SK-N-SH (cell line): ENCODE measurements at regions not wholly inside any gene's neighbourhood (a gene's known extent, or its start where the extent isn't known, plus 50 kb on each side); places are given as distances from the start of the nearest gene placed in this dataset.

Experiments used
- CTCF ChIA-PET: fragments of 300-600, 350-600 bp; formaldehyde crosslinking; extraction: SDS; loops from one replicate; lab custom pipeline; 2021; lab: Yijun Ruan, JAX
- POLR2A ChIA-PET: fragments of 350-600 bp; sonication (Branson Sonifier 250); formaldehyde crosslinking; extraction: SDS; loops from one replicate; lab custom pipeline; 2020; ENCODE audit warnings: antibody characterized with exemption, inconsistent platforms; lab: Yijun Ruan, JAX
- DNase-seq: peaks from one replicate; pipeline ENCODE4 v3.0.0; 2012
- H2AFZ ChIP-seq: fragments of 200-600 bp; sonication (generic); 2 replicates; pipeline ENCODE4 v1.8.1; 2016; ENCODE audit warnings: antibody characterized with exemption, mild to moderate bottlenecking, low read depth
- H3F3A ChIP-seq: fragments of 200-600 bp; sonication (generic); replicated peaks from 2 replicates; pipeline ENCODE3; 2016; ENCODE audit warnings: antibody characterized with exemption, mild to moderate bottlenecking; ENCODE audit not compliant: insufficient read depth
- H3K27ac ChIP-seq, 2 experiments: fragments of 200-500 bp in 1 of 2; fragments of 200-600 bp in 1 of 2; sonication (Bioruptor generic) in 1 of 2; sonication (generic), shearing (Covaris generic) in 1 of 2; 2 replicates each; pipeline versions ENCODE4 v1.5.1 to v1.6.1; 2014 to 2016; ENCODE audit warnings: low read depth in 2 of 2, inconsistent platforms in 1 of 2, low read length in 1 of 2, mild to moderate bottlenecking in 1 of 2, mixed read lengths in 1 of 2
- H3K27me3 ChIP-seq: fragments of 200-600 bp; sonication (generic), shearing (Covaris generic); 2 replicates; pipeline ENCODE4 v1.6.1; 2016; ENCODE audit warnings: mixed run types; ENCODE audit not compliant: insufficient read depth
- H3K36me3 ChIP-seq, 2 experiments: fragments of 200-500 bp in 1 of 2; fragments of 200-600 bp in 1 of 2; sonication (Bioruptor generic) in 1 of 2; sonication (generic) in 1 of 2; replicated peaks in 1 of 2; 2 replicates each; pipeline versions ENCODE3 to v1.5.1; 2014 to 2016; ENCODE audit warnings: low read length in 1 of 2, mild to moderate bottlenecking in 1 of 2; ENCODE audit not compliant: insufficient read depth in 2 of 2, control insufficient read depth in 1 of 2
- H3K4me1 ChIP-seq, 2 experiments: fragments of 200-500 bp in 1 of 2; fragments of 200-600 bp in 1 of 2; sonication (Bioruptor generic) in 1 of 2; sonication (generic), shearing (Covaris generic) in 1 of 2; 2 replicates each; pipeline versions ENCODE4 v1.5.1 to v1.6.1; 2014 to 2016; ENCODE audit warnings: low read depth in 1 of 2, low read length in 1 of 2, mixed run types in 1 of 2; ENCODE audit not compliant: insufficient read depth in 2 of 2, control insufficient read depth in 1 of 2
- H3K4me2 ChIP-seq: fragments of 200-600 bp; sonication (generic), shearing (Covaris generic); 2 replicates; pipeline ENCODE4 v1.6.1; 2017; ENCODE audit warnings: mixed run types
- H3K4me3 ChIP-seq, 2 experiments: fragments of 200-500 bp in 1 of 2; fragments of 200-600 bp in 1 of 2; sonication (Bioruptor generic) in 1 of 2; sonication (generic), shearing (Covaris generic) in 1 of 2; 2 replicates each; pipeline versions ENCODE4 v1.5.1 to v1.8.1; 2014 to 2016; ENCODE audit warnings: low read depth in 2 of 2, inconsistent platforms in 1 of 2, low read length in 1 of 2, mild to moderate bottlenecking in 1 of 2, mixed read lengths in 1 of 2, moderate library complexity in 1 of 2
- H3K79me2 ChIP-seq: fragments of 200-600 bp; sonication (generic); 2 replicates; pipeline ENCODE4 v1.8.1; 2017; ENCODE audit warnings: mild to moderate bottlenecking; ENCODE audit not compliant: insufficient read depth
- H3K9ac ChIP-seq: fragments of 200-600 bp; sonication (generic); 2 replicates; pipeline ENCODE4 v1.6.1; 2017; ENCODE audit warnings: mixed run types
- H3K9me2 ChIP-seq: fragments of 200-600 bp; sonication (generic); 2 replicates; pipeline ENCODE4 v1.6.1; 2017; ENCODE audit warnings: mixed run types
- H3K9me3 ChIP-seq: fragments of 200-600 bp; sonication (generic); 2 replicates; pipeline ENCODE4 v1.6.1; 2017; ENCODE audit warnings: mixed run types, mild to moderate bottlenecking, moderate library complexity
- H4K20me1 ChIP-seq: fragments of 200-600 bp; sonication (generic); 2 replicates; pipeline ENCODE4 v1.6.1; 2017; ENCODE audit warnings: mild to moderate bottlenecking, mixed run types; ENCODE audit not compliant: insufficient read depth
- CHD2 ChIP-seq: fragments of 150-350 bp; IDR thresholded peaks from 2 replicates; pipeline ENCODE4 v1.6.1; 2018; ENCODE audit warnings: low read length; ENCODE audit not compliant: partially characterized antibody
- EP300 ChIP-seq, 2 experiments: IDR thresholded peaks; 2 replicates each; pipeline versions ENCODE4 v1.4.0 to v1.6.1; 2012; ENCODE audit warnings: borderline replicate concordance in 1 of 2, low read depth in 1 of 2, low read length in 1 of 2
- EZH2phosphoT487 ChIP-seq: fragments of 200-600 bp; sonication (generic); IDR thresholded peaks from 2 replicates; pipeline ENCODE4 v1.6.1; 2017; ENCODE audit warnings: low read depth, mixed run types, mild to moderate bottlenecking, antibody characterized with exemption, moderate library complexity, borderline replicate concordance
- FOSL2 ChIP-seq: IDR thresholded peaks from 2 replicates; pipeline ENCODE4 v1.4.0; 2012; ENCODE audit warnings: low read depth, mild to moderate bottlenecking, moderate library complexity, borderline replicate concordance
- GABPA ChIP-seq: IDR thresholded peaks from 2 replicates; pipeline ENCODE4 v1.4.0; 2012; ENCODE audit warnings: low read depth, mild to moderate bottlenecking
- GATA2 ChIP-seq: sonication (generic); formaldehyde crosslinking; IDR thresholded peaks from 2 replicates; pipeline ENCODE4 v1.5.0; 2020; ENCODE audit warnings: mild to moderate bottlenecking, missing genetic modification reagents
- JUND ChIP-seq: IDR thresholded peaks from 2 replicates; pipeline ENCODE4 v1.4.0; 2012
- MEF2A ChIP-seq: IDR thresholded peaks from 2 replicates; pipeline ENCODE4 v1.4.0; 2012; ENCODE audit warnings: low read depth, borderline replicate concordance
- NRF1 ChIP-seq: IDR thresholded peaks from 2 replicates; pipeline ENCODE4 v1.6.1; 2012; ENCODE audit warnings: low read depth, mild to moderate bottlenecking, low read length
- POLR2AphosphoS5 ChIP-seq: IDR thresholded peaks from 2 replicates; pipeline ENCODE4 v1.6.1; 2012; ENCODE audit warnings: low read depth, low read length
- SIN3A ChIP-seq: IDR thresholded peaks from 2 replicates; pipeline ENCODE4 v1.6.1; 2012; ENCODE audit warnings: low read depth, mild to moderate bottlenecking, low read length, moderate library complexity, borderline replicate concordance
- TAF1 ChIP-seq: IDR thresholded peaks from 2 replicates; pipeline ENCODE4 v1.6.1; 2012; ENCODE audit warnings: low read depth, mild to moderate bottlenecking, low read length, moderate library complexity, borderline replicate concordance
- YY1 ChIP-seq: IDR thresholded peaks from 2 replicates; pipeline ENCODE4 v1.4.0; 2012; ENCODE audit warnings: low read depth, mild to moderate bottlenecking
- WGBS: methylation state at CpG from one replicate; pipeline ENCODE4 v1.1.6; 2017; ENCODE audit warnings: low lambda C conversion rate; 5-methylcytosine and 5-hydroxymethylcytosine counted together
- TF ChIP-seq, protein P1 (sequence below): IDR thresholded peaks from 2 replicates; pipeline ENCODE4 v1.4.0; 2012; ENCODE audit warnings: low read depth
- TF ChIP-seq, protein P2 (sequence below): IDR thresholded peaks from 2 replicates; pipeline ENCODE4; 2012
- TF ChIP-seq, protein P3 (sequence below): fragments of 200-600 bp; sonication (generic); IDR thresholded peaks from 2 replicates; pipeline ENCODE4 v1.6.1; 2017; ENCODE audit warnings: antibody characterized with exemption, mild to moderate bottlenecking, moderate library complexity
- TF ChIP-seq, protein P4 (sequence below): IDR thresholded peaks from 2 replicates; pipeline ENCODE4 v1.6.1; 2012; ENCODE audit warnings: mild to moderate bottlenecking, low read depth, low read length, moderate library complexity
- TF ChIP-seq, protein P5 (sequence below): fragments of 150-350 bp; IDR thresholded peaks from 2 replicates; pipeline ENCODE4 v1.6.1; 2016; ENCODE audit warnings: mild to moderate bottlenecking, low read depth, low read length

DNA sequence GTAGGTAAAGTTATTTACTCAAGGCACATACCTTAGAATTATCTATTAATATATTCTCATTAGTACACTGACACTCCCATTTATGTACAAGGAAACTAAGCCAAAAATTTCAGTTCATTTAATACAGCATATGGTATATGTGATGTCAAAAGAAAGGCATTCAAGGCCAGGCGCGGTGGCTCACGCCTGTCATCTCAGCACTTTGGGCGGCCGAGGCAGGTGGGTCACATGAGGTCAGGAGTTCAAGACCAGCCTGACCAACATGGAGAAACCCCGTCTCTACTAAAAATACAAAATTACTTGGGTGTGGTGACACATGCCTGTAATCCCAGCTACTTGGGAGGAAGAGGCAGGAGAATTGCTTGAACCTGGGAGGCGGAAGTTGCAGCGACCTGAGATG lies 435.2 kb downstream of the GBE1 start:
- no peak overlapping the region for H2AFZ ChIP-seq
- POLR2A ChIA-PET: no interaction called here
- 83% methylated on average over 8 of the region's 8 CpGs for WGBS
- no peak overlapping the region for H3K27ac ChIP-seq
- no peak overlapping the region for H3K9ac ChIP-seq
- no peaks in the 10 kb centered on the region for H3K9me2 ChIP-seq
- H3K4me2 ChIP-seq: no peak overlapping the region
- no peaks in the 10 kb centered on the region for H3F3A ChIP-seq
- H3K4me3 ChIP-seq: no peak overlapping the region
- CTCF ChIA-PET: interaction anchor here (1.1 kb wide), 1 partner anchor 24 kb away, joined by 4 read pairs; no protein-coding TSS in a partner anchor
- H3K27me3 ChIP-seq: no peaks in the 10 kb centered on the region
- TF ChIP-seq, protein P1, sequence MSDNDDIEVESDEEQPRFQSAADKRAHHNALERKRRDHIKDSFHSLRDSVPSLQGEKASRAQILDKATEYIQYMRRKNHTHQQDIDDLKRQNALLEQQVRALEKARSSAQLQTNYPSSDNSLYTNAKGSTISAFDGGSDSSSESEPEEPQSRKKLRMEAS: no peak
- no peak for TF ChIP-seq EZH2phosphoT487
- no peak for TF ChIP-seq CHD2
- TF ChIP-seq POLR2AphosphoS5: no peak
- no peak for TF ChIP-seq NRF1
- no peak for TF ChIP-seq SIN3A
- TF ChIP-seq MEF2A: no peak
- TF ChIP-seq YY1: no peak
- TF ChIP-seq FOSL2: no peak
- TF ChIP-seq, protein P2, sequence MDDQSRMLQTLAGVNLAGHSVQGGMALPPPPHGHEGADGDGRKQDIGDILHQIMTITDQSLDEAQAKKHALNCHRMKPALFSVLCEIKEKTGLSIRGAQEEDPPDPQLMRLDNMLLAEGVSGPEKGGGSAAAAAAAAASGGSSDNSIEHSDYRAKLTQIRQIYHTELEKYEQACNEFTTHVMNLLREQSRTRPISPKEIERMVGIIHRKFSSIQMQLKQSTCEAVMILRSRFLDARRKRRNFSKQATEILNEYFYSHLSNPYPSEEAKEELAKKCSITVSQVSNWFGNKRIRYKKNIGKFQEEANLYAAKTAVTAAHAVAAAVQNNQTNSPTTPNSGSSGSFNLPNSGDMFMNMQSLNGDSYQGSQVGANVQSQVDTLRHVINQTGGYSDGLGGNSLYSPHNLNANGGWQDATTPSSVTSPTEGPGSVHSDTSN: no peak
- TF ChIP-seq GABPA: no peak
- no peak for TF ChIP-seq TAF1
- TF ChIP-seq GATA2 (CRISPR knock-in tag): no peak
- TF ChIP-seq, protein P3, sequence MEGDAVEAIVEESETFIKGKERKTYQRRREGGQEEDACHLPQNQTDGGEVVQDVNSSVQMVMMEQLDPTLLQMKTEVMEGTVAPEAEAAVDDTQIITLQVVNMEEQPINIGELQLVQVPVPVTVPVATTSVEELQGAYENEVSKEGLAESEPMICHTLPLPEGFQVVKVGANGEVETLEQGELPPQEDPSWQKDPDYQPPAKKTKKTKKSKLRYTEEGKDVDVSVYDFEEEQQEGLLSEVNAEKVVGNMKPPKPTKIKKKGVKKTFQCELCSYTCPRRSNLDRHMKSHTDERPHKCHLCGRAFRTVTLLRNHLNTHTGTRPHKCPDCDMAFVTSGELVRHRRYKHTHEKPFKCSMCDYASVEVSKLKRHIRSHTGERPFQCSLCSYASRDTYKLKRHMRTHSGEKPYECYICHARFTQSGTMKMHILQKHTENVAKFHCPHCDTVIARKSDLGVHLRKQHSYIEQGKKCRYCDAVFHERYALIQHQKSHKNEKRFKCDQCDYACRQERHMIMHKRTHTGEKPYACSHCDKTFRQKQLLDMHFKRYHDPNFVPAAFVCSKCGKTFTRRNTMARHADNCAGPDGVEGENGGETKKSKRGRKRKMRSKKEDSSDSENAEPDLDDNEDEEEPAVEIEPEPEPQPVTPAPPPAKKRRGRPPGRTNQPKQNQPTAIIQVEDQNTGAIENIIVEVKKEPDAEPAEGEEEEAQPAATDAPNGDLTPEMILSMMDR: no peak
- TF ChIP-seq, all 33 proteins: peak for 0
- Histone ChIP-seq H3K79me2 (no peaks in the 10 kb centered on the region), H4K20me1 (no peaks in the 10 kb centered on the region), H3K4me1 (no peaks in the 10 kb centered on the region; a peak in 1 of 4 replicates), H3K9me3 (no peaks in the 10 kb centered on the region), H3K36me3 (no peaks in the 10 kb centered on the region)
- no peak for DNase-seq

DNA sequence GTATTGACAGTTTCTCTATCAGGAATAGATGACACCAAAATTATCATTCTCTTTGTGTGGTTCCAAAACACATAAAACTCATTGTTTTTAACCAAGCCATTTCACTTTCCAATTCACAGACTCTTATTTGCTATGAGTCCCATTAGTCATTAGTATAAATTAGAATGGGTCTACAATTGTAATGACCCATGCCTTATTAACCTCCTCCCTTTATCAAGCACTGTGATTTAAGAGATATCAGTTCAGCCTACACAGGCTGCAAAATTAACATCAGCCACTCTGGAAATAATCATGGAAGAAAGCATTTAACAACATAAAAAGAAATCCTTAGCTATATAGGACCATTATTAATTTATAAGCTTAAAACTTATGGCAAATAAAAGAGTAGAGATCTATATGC lies 440.6 kb downstream of the GBE1 start:
- ChIA-PET CTCF (interaction anchor here (0.9 kb wide), 2 partner anchors 17 to 20 kb away, joined by 3 to 4 read pairs; no protein-coding TSS in a partner anchor), POLR2A (no interaction called here)
- no peak for DNase-seq
- TF ChIP-seq JUND (no peak), EP300 (IDR thresholded peaks at IDR 0.05; ENCODE audit: borderline replicate concordance in 1 of 2, low read depth in 1 of 2, low read length in 1 of 2) (no peak)
- TF ChIP-seq, protein P4, sequence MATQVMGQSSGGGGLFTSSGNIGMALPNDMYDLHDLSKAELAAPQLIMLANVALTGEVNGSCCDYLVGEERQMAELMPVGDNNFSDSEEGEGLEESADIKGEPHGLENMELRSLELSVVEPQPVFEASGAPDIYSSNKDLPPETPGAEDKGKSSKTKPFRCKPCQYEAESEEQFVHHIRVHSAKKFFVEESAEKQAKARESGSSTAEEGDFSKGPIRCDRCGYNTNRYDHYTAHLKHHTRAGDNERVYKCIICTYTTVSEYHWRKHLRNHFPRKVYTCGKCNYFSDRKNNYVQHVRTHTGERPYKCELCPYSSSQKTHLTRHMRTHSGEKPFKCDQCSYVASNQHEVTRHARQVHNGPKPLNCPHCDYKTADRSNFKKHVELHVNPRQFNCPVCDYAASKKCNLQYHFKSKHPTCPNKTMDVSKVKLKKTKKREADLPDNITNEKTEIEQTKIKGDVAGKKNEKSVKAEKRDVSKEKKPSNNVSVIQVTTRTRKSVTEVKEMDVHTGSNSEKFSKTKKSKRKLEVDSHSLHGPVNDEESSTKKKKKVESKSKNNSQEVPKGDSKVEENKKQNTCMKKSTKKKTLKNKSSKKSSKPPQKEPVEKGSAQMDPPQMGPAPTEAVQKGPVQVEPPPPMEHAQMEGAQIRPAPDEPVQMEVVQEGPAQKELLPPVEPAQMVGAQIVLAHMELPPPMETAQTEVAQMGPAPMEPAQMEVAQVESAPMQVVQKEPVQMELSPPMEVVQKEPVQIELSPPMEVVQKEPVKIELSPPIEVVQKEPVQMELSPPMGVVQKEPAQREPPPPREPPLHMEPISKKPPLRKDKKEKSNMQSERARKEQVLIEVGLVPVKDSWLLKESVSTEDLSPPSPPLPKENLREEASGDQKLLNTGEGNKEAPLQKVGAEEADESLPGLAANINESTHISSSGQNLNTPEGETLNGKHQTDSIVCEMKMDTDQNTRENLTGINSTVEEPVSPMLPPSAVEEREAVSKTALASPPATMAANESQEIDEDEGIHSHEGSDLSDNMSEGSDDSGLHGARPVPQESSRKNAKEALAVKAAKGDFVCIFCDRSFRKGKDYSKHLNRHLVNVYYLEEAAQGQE: no peak
- TF ChIP-seq, protein P3: no peak
- TF ChIP-seq, protein P5, sequence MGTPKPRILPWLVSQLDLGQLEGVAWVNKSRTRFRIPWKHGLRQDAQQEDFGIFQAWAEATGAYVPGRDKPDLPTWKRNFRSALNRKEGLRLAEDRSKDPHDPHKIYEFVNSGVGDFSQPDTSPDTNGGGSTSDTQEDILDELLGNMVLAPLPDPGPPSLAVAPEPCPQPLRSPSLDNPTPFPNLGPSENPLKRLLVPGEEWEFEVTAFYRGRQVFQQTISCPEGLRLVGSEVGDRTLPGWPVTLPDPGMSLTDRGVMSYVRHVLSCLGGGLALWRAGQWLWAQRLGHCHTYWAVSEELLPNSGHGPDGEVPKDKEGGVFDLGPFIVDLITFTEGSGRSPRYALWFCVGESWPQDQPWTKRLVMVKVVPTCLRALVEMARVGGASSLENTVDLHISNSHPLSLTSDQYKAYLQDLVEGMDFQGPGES: no peak

More for the DNA sequence above, 440.6 kb downstream of the GBE1 start:
- Histone ChIP-seq H3K4me1 (no peaks in the 10 kb centered on the region; a peak in 1 of 4 replicates), H3K79me2 (no peaks in the 10 kb centered on the region), H2AFZ (no peak overlapping the region), H3K36me3 (no peaks in the 10 kb centered on the region), H3F3A (no peaks in the 10 kb centered on the region), H3K27ac (no peak overlapping the region; a peak in 1 of 4 replicates), H3K9ac (no peak overlapping the region), H3K9me3 (no peaks in the 10 kb centered on the region), H3K4me2 (no peak overlapping the region), H4K20me1 (no peaks in the 10 kb centered on the region), H3K27me3 (no peaks in the 10 kb centered on the region), H3K4me3 (no peak overlapping the region), H3K9me2 (no peaks in the 10 kb centered on the region)
